ENCODE measurements at regions not wholly inside any gene's neighbourhood (a gene's known extent, or its start where the extent isn't known, plus 50 kb on each side); places are given as distances from the start of the nearest gene placed in this dataset.
"Not testable (repeated sequence)": the region's sequence is repeated elsewhere in the genome, so short reads cannot be mapped to it uniquely, and the experiment has no call there.

DNA sequence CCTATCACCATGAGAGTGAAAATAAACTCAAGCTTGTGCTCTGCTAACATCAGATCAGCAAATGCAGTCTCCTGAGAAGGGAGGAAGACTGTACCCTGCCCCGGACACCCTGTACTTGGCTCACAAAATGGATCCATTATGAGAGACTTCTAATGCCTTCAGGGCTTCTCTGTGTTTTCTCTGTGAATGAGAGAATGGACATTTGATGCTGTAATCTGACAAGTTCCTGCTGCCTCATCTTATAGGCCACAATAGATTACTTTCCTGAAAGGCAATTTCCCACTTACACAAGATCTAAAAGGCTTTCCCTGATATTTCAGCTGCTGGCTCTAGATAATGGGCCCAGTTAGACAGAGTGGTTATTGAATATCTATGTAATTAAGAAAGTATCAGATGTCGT lies 117.2 kb downstream of the OTOR start:
- H3K4me1 ChIP-seq: no peaks in the 10 kb centered on the region
- DNase-seq: no peak
- ChIA-PET POLR2A (no interaction called here), CTCF (no interaction called here)
- H3K36me3 ChIP-seq (ENCODE audit: control insufficient read depth, insufficient read depth, low read length): no peaks in the 10 kb centered on the region
- no peaks in the 10 kb centered on the region for H3K36me3 Mint-ChIP-seq (ENCODE audit: insufficient read depth, unreplicated experiment)
- no peaks in the 10 kb centered on the region for H3K4me1 Mint-ChIP-seq (ENCODE audit: low read depth, unreplicated experiment)
- H3K9me3 Mint-ChIP-seq (ENCODE audit: unreplicated experiment): peaks cover 9% of the 10 kb centered on the region
- intact Hi-C loops (cut with micrococcal nuclease; ENCODE audit: unreplicated experiment): no loop called here
- H3K4me3 Mint-ChIP-seq (ENCODE audit: unreplicated experiment): no peak overlapping the region
- H3K27ac Mint-ChIP-seq (ENCODE audit: unreplicated experiment): no peak overlapping the region
- BruUV-seq (replicated peaks): no TSS peak
- TF ChIP-seq, protein P1, sequence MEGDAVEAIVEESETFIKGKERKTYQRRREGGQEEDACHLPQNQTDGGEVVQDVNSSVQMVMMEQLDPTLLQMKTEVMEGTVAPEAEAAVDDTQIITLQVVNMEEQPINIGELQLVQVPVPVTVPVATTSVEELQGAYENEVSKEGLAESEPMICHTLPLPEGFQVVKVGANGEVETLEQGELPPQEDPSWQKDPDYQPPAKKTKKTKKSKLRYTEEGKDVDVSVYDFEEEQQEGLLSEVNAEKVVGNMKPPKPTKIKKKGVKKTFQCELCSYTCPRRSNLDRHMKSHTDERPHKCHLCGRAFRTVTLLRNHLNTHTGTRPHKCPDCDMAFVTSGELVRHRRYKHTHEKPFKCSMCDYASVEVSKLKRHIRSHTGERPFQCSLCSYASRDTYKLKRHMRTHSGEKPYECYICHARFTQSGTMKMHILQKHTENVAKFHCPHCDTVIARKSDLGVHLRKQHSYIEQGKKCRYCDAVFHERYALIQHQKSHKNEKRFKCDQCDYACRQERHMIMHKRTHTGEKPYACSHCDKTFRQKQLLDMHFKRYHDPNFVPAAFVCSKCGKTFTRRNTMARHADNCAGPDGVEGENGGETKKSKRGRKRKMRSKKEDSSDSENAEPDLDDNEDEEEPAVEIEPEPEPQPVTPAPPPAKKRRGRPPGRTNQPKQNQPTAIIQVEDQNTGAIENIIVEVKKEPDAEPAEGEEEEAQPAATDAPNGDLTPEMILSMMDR (IDR thresholded peaks at IDR 0.05; ENCODE audit: insufficient read depth in 1 of 2, low read depth in 1 of 2, low read length in 1 of 2, severe bottlenecking in 1 of 2, unreplicated experiment in 1 of 2): no peak
- no peak overlapping the region for H3K4me3 ChIP-seq (ENCODE audit: low read depth, low read length)
- H3K27me3 Mint-ChIP-seq (ENCODE audit: insufficient read depth, unreplicated experiment): peaks cover 8% of the 10 kb centered on the region
- peaks cover under 1% of the 10 kb centered on the region; the same call in 1 of the 2 replicates for H3K27me3 ChIP-seq (replicated peaks; ENCODE audit: control insufficient read depth, insufficient read depth, low read length)
- 0 out of 2 replicates have a peak, but pooled peaks cover 3% of the 10 kb centered on the region for H3K9me3 ChIP-seq

DNA sequence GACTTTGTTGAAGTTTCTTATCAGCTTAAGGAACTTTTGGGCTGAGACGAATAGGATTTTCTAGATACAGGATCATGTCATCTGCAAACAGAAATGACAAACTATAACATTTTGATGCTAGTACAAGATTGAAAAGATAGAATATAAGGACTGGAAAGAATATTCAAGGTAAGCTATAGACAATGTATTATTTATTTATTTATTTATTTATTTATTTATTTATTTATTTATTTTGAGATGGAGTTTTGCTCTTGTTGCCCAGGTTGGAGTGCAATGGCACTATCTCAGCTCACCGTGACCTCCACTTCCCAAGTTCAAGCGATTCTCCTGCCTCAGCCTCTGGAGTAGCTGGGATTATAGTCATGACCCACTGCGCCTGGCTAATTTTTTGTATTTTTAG lies 125.0 kb downstream of the OTOR start:
- POLR2A ChIA-PET; H3K27me3 Mint-ChIP-seq (ENCODE audit: insufficient read depth, unreplicated experiment); intact Hi-C loops (cut with micrococcal nuclease; ENCODE audit: unreplicated experiment); H3K27me3 ChIP-seq (replicated peaks; ENCODE audit: control insufficient read depth, insufficient read depth, low read length); H3K36me3 ChIP-seq (ENCODE audit: control insufficient read depth, insufficient read depth, low read length); H3K4me3 Mint-ChIP-seq (ENCODE audit: unreplicated experiment); H3K9me3 ChIP-seq; CTCF ChIA-PET; H3K4me1 Mint-ChIP-seq (ENCODE audit: low read depth, unreplicated experiment); H3K4me3 ChIP-seq (ENCODE audit: low read depth, low read length); BruUV-seq (replicated peaks); H3K9me3 Mint-ChIP-seq (ENCODE audit: unreplicated experiment); H3K27ac Mint-ChIP-seq (ENCODE audit: unreplicated experiment); H3K4me1 ChIP-seq; H3K36me3 Mint-ChIP-seq (ENCODE audit: insufficient read depth, unreplicated experiment); DNase-seq: not testable (repeated sequence)

DNA sequence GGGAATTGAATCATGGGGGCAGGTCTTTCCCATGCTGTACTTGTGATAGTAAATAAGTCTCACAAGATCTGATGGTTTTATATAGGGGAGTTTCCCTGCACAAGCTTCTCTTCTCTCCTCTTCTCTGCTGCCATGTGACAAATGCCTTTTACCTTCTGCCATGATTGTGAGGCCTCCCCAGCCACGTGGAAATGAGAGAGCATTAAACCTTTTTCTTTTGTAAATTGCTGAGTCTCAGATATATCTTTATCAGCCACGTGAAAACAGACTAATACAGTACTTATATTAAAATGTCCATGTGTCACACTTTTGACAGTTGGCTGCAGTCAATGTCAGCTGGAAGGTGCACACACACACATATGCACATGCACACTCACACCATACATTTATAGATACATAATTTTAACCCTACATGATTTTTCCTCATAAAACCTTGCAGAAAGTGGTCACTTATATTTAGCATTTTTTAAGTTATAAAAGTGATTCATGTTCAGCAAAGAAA lies 128.9 kb downstream of the OTOR start:
- Mint-ChIP-seq H3K27ac (ENCODE audit: unreplicated experiment) (no peak overlapping the region), H3K4me3 (ENCODE audit: unreplicated experiment) (no peak overlapping the region), H3K9me3 (ENCODE audit: unreplicated experiment) (no peaks in the 10 kb centered on the region), H3K36me3 (ENCODE audit: insufficient read depth, unreplicated experiment) (no peaks in the 10 kb centered on the region), H3K27me3 (ENCODE audit: insufficient read depth, unreplicated experiment) (peaks cover 8% of the 10 kb centered on the region), H3K4me1 (ENCODE audit: low read depth, unreplicated experiment) (no peaks in the 10 kb centered on the region)
- BruUV-seq (replicated peaks): no TSS peak
- TF ChIP-seq, protein P1 (IDR thresholded peaks at IDR 0.05; ENCODE audit: insufficient read depth in 1 of 2, low read depth in 1 of 2, low read length in 1 of 2, severe bottlenecking in 1 of 2, unreplicated experiment in 1 of 2): no peak
- Histone ChIP-seq H3K4me1 (no peaks in the 10 kb centered on the region), H3K4me3 (ENCODE audit: low read depth, low read length) (no peak overlapping the region), H3K36me3 (ENCODE audit: control insufficient read depth, insufficient read depth, low read length) (no peaks in the 10 kb centered on the region), H3K9me3 (no peaks in the 10 kb centered on the region), H3K27me3 (replicated peaks; ENCODE audit: control insufficient read depth, insufficient read depth, low read length) (no peaks in the 10 kb centered on the region)
- ChIA-PET POLR2A (no interaction called here), CTCF (no interaction called here)
- intact Hi-C loops (cut with micrococcal nuclease; ENCODE audit: unreplicated experiment): no loop called here
- DNase-seq: no peak

DNA sequence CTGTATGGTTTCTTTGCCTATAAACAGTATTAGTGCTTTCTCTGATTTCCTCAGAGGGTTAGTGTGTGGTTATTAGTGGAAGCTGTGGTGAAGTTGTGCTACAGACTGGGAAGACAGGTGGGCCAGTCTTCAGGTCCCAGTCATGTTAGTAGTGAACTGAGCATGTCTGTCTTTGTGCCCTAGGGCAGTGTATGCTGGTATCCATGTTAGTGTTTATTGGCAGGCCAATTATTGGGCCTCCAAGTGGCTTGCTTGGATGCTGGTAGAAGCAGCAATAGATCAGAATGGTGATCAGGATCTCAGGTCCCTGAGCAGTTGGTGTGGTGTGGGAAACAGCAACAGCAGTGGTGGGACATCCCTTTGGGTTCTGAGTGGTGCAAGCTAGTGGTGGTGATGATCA lies 137.6 kb downstream of the OTOR start:
- H3K27me3 Mint-ChIP-seq (ENCODE audit: insufficient read depth, unreplicated experiment): peaks cover 24% of the 10 kb centered on the region
- CTCF ChIA-PET: no interaction called here
- no peaks in the 10 kb centered on the region for H3K27me3 ChIP-seq (replicated peaks; ENCODE audit: control insufficient read depth, insufficient read depth, low read length)
- H3K27ac Mint-ChIP-seq (ENCODE audit: unreplicated experiment): no peak overlapping the region
- H3K36me3 Mint-ChIP-seq (ENCODE audit: insufficient read depth, unreplicated experiment): no peaks in the 10 kb centered on the region
- TF ChIP-seq, protein P1 (IDR thresholded peaks at IDR 0.05; ENCODE audit: insufficient read depth in 1 of 2, low read depth in 1 of 2, low read length in 1 of 2, severe bottlenecking in 1 of 2, unreplicated experiment in 1 of 2): no peak
- H3K4me3 Mint-ChIP-seq (ENCODE audit: unreplicated experiment): no peak overlapping the region
- no peaks in the 10 kb centered on the region for H3K4me1 Mint-ChIP-seq (ENCODE audit: low read depth, unreplicated experiment)
- intact Hi-C loops (cut with micrococcal nuclease; ENCODE audit: unreplicated experiment): no loop called here
- H3K4me3 ChIP-seq (ENCODE audit: low read depth, low read length): no peak overlapping the region
- no peaks in the 10 kb centered on the region for H3K9me3 Mint-ChIP-seq (ENCODE audit: unreplicated experiment)
- no peaks in the 10 kb centered on the region for H3K4me1 ChIP-seq
- no peaks in the 10 kb centered on the region for H3K36me3 ChIP-seq (ENCODE audit: control insufficient read depth, insufficient read depth, low read length)
- DNase-seq: no peak
- POLR2A ChIA-PET: no interaction called here
- H3K9me3 ChIP-seq: no peaks in the 10 kb centered on the region
- no TSS peak for BruUV-seq (replicated peaks)

Data from Caco-2 (cell line).